ENCODE measurements at regions not wholly inside any gene's neighbourhood (a gene's known extent, or its start where the extent isn't known, plus 50 kb on each side); places are given as distances from the start of the nearest gene placed in this dataset.
A peak's percentile ranks its signal among the peaks of the same experiment; 100 is the strongest.
"Not testable (repeated sequence)": the region's sequence is repeated elsewhere in the genome, so short reads cannot be mapped to it uniquely, and the experiment has no call there.

DNA sequence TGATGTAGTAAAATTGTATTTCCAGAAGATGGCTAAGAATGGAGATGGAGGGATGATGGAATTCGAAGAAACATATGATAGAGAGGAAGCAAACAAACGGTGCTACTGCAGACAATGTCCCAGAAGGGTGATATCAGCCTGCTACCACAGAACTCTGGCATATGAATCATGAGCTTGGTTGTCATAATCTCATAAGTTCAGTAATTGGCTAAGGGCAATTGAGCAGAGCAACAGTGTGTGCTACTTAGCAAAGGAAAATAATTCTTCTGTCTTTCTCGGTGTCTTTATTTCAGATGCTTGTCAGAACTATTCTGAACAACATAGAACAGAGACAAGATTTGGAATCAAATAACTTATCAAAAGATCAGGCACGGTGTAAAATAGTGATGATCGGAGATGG is 407.3 kb downstream of the GBE1 start:
- no peak for DNase-seq

DNA sequence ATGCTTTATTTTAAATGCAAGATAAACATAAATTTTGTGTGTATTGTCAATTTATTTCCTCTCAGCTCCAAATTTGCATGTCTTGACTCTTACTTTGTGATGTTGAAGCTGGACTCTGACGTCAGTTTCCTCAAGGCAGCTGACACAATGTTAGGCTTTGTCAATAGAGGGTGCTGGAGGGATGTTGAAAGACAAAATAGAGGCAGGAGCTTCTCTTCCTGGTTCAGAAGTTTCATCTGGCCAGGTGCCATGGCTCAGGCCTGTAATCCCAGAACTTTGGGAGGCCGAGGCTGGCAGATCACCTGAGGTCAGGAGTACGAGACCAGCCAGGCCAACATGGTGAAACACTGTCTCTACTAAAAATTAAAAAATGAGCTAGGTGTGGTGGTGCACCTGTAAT is 408.6 kb downstream of the GBE1 start:
- no peak for DNase-seq

DNA sequence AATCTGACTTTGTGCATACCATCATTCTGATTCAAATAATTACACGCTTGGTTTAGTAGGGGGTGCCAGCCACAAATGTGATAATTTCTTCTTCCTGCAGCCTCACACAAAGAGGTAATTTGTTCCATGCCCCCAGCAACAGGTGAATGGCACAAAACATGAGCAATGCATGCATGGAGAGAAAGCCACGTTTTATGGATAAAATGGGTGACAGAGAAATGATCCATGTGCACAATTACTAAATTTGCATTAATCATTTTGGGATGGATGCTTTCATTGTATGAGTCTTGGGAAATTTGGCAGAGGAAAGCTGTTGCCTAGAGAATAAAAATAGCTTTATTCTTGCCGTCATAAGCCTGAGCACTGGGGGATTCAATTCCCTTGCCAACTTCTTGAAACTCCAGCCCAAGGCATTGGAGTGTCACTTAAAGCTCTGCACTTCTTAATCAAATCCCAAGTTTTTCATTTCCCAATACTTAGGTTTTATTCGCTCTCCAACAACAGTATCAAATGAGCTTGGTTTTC is 411.6 kb downstream of the GBE1 start:
- no peak for DNase-seq

DNA sequence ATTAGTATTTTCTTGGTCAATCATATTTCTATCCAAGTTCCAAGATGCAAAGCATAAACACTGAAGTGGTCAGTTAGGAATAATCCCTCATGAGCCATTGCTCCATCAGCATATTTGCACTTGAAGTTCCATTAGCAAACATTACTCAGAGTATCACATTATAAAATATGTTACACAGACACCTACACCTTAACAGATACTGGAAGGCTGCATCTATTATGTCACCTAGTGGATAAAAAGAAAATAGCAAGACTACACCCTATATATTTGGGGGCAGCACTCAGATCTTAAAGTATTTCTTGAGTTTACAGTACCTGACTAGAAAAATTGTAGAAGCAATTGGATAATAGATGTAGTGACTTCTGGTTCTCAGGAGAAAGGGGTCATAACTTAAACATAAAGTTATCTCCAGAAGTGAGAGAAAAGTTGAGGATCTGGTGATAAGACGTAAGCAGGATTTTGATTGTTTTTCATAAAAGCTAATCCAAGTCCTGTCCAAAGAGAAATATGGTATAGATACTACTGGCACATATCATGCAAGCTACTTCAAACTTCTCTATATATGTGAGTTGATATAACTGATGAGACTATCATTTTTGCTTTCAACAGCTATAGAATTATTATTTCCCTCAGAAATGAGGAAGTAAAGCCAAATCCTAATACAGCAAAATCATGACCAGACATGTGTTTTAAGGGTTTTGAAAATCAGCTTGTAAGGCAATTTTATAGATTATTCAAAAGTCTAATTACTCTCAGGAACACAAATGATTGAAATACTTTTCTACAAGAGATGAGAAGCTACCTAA is 422.2 kb downstream of the GBE1 start:
- no peak for DNase-seq

DNA sequence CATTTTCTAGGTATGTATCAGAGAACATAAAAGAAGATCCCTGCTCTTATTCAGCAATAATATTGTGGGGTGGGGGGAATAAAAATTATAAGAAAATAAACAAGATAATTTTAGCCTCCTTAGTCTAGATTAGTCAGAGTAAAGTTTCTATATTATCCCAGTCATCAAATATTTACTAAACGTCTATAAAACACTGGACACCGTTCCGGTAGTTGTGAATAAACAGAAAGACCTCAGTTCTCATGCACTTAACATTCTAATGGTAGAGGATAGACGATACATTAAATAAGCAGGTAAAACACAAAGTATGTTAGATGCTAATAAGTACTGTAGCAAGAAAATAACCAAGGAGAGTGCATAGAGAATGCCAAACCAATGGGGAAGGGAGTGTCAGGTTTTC is 425.0 kb downstream of the GBE1 start:
- no peak for DNase-seq

DNA sequence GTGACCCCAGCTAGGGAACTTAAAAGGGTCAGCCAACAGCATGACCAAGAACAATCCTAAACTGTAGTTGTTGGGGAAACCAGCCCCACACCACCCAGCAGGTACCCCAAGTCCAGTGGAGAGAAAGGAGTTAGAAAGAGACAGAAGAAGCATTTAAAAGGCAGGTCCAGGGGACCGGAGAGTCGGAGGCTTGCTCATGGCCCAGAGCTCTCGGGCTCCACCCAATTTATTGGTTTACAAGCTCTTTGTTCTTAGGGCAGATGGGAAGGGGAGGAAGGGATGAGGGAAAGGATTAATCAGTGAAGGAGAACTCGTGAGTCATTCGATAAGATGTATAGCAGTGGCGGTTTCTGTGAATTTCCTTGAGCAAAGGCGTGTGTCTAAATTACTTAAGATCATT is 431.6 kb downstream of the GBE1 start:
- DNase-seq = not testable (repeated sequence)

DNA sequence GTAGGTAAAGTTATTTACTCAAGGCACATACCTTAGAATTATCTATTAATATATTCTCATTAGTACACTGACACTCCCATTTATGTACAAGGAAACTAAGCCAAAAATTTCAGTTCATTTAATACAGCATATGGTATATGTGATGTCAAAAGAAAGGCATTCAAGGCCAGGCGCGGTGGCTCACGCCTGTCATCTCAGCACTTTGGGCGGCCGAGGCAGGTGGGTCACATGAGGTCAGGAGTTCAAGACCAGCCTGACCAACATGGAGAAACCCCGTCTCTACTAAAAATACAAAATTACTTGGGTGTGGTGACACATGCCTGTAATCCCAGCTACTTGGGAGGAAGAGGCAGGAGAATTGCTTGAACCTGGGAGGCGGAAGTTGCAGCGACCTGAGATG is 435.2 kb downstream of the GBE1 start:
- no peak for DNase-seq

DNA sequence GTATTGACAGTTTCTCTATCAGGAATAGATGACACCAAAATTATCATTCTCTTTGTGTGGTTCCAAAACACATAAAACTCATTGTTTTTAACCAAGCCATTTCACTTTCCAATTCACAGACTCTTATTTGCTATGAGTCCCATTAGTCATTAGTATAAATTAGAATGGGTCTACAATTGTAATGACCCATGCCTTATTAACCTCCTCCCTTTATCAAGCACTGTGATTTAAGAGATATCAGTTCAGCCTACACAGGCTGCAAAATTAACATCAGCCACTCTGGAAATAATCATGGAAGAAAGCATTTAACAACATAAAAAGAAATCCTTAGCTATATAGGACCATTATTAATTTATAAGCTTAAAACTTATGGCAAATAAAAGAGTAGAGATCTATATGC is 440.6 kb downstream of the GBE1 start:
- DNase-seq = no peak

DNA sequence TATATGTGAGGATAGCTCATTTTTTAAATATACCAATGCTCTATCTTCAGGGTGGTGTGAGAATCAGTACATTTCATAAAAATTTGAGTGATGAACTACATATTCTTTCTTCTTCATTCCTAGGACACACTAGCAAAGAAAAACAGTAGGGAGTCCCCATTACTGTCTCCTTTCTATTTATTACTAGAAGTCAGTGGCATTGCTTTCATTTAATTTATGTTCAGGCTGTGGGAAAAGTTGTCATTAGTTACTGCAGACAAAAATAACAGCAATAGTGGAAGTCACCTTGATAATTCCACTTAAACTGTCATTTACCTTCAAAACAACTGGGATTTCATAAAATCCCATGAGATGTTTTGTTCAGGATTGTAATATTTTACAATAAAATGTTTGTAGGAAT is 446.4 kb downstream of the GBE1 start:
- no peak for DNase-seq

DNA sequence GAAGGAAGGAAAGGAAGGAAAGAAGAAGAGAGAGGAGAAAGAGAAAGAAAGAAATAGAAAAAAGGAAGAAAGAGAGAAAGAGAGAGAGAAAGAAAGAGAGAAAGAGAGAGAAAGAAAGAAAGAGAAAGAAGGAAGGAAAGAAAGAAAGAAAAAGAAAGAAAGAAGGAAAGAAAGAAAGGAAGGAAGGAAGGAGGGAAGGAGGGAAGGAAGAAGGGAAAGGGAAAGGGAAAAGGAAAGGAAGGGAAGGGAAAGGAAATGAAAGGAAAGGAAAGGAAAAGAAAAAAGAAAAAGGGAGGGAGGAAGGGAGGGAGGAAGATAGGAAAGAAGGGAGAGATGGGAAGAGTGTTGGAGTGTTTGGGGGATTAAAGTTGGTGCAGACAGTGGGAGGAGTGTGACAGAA is 450.1 kb downstream of the GBE1 start:
- no peak for DNase-seq

DNA sequence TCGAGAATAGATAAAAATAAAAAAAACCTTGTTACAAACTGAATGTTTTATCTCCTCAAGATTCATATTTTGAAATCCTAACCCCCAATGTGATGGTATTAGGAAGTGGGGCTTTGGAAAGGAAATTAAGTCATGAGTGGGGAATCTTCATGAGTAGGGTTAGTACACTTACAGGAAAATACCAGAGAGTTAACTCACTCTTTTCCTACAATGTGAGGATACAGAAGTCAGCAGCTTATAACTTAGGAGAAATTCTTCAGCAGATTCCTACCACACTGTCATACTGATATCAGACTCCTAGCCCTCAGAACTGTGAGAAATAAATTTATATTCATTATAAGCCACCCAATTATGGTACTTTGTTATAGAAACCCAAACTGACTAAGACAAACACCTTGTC is 453.1 kb downstream of the GBE1 start:
- DNase-seq = no peak

DNA sequence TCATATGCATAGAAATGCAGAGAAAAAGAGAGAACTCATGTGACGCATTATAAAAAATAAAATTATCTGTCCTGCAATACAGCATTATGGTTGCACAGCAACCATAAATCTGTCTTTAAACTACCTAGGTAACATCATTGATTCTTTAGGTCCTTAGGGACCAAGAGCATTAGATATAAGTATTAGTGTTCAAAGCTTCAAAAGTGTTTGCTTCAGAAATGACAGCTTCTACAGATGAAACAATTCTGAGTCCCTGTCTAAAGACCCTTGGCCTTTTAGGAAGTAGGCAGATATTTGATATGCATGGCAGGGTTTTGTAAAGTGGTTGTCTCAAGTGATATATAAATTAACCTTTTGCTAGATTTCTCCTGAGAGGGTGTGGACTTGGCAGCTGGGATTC is 454.2 kb downstream of the GBE1 start:
- no peak for DNase-seq

DNA sequence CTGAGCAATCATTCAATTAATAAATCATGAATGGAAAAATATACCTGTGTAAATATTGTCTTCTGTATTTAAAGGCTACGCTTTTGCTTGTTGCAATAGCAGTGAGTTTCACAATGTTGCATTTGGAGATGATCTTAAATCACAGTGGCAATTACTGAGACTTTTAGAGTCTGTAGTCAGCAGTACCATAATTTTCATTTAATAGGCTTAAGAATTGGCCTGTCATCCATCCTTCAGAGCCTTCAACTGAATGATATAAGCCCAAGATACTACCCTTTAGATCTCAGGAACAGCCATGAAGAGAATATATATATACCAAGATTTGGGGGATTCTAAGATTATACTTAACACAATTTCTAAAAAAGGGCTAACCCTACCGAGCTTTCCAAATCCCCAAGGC is 458.1 kb downstream of the GBE1 start:
- DNase-seq = no peak

DNA sequence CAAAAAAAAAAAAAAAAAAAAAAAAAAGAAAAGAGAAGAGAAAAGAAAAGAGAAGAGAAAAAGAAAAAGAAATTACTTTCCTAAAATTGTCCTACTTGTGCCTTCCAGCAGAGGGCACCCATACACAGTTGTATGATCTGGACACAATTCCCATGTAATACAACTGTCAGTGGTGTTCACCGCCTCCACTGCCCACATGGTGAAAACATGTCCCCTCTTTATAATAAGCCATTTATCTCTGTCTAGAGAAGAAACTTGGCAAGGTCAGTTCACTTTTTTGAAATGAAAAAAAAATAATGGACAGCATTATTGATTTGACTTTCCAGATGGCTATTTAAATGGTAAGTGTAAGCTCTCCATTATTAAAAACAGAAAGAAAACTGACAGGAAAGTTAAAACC is 459.4 kb downstream of the GBE1 start:
- peak; percentile 0 for DNase-seq

DNA sequence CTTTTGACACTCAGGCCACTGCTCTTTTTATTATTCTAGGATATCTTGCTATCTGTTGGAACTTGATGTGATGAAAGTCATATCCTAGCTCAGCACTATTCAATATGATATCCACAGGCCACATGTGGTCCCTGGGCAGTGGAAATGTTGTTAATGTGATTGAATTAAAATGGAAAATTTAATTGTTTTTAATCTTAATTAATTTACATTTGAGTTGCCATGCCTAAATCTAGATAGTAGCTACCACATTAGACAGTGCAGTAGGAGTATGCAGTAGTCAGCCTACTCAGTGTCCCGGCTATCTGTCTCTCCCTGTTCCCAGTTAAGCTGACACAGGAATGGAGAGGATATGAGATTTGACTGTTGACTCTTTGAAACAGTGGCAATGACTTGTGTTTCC is 460.2 kb downstream of the GBE1 start:
- no peak for DNase-seq

DNA sequence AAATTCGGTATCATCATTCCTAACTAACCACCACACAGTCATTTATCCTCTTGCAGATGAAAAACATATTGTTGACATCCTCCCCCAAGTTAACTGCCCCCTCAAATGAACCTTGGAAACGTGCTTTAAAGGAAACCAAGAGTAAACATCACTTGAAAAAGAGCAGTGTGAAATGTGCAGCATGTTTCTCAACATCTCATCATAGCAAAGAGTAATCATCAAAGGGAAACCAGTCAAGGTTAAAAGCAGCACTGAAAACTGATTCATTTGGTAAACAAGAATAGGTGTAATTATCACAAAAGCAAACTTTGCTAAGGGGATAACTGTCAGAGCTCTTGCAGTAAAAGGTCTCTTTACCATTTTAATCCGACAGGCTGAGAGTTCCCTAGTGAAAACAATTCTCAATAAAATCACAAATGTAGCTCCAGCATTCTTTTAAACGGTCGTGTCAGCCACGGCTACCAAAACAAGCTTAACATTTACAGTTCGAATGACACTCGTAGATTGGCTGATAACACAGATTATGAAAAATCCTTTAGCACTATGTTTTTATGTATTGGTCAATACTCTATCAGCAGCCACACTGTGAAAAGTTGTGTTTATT is 461.0 kb downstream of the GBE1 start:
- DNase-seq = no peak

DNA sequence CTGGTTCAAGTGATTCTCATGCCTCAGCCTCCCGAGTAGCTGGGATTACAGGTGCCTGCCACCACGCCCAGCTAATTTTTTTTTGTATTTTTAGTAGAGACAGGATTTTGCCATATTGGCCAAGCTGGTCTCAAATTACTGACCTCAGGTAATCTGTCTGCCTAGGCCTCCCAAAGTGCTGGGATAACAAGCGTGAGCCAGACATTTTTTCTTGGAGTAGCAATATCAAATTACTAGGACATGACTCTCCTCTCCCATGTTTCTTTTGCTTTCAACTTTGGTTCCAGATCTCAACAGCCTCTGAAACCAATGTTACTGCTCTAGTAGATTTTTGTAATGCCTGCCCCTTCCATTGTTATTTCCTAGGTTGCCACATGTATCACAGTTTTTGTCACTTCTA is 462.0 kb downstream of the GBE1 start:
- DNase-seq = no peak

DNA sequence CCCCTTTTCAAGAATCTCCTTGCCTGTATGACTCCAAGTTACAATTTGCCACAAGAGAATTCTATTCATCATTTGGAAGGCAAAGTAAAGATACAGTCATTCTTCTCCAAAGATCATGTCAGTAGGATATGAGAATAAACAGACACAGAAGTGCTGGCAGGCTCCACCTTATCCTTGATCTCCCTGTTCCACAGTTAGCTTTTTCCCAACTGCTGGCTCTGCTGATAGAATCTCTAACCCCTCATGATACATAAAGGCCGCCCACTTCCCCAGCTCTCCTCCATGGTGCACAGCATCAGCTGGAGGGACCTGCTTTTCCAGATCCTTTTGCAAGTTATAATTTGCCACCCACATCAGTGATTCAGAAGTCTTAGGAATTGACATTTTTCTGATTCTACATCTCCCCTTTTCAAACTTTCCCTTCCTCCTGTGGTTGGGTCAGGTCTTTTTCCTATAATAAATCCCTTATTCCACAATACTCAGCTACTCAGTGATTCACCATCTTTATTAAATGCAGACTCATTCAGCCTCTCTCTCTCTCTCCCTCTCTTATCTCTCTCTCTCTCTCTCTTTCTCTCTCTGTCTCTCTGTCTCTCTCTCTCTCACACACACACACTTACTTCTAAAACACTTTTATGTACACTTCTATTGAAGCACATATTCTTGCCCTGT is 465.4 kb downstream of the GBE1 start:
- DNase-seq = no peak

DNA sequence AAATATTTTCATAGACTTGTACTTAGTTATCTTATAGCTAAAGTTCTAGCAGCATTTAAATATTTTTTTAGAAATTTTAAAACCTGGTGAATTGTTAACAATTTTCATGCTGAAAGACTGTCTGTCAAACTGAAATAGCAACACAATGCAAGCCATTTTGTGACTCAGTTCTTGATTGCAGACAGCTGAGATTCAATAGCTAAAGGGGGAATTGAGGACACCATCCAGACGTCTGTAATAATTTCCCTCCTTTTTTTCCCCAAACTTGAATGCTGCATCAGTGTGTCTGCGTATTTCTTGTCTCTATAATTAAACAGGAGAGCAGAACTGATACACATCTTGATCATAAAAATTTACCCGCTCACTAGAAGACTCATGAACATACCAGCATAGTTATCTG is 468.3 kb downstream of the GBE1 start:
- DNase-seq = no peak

DNA sequence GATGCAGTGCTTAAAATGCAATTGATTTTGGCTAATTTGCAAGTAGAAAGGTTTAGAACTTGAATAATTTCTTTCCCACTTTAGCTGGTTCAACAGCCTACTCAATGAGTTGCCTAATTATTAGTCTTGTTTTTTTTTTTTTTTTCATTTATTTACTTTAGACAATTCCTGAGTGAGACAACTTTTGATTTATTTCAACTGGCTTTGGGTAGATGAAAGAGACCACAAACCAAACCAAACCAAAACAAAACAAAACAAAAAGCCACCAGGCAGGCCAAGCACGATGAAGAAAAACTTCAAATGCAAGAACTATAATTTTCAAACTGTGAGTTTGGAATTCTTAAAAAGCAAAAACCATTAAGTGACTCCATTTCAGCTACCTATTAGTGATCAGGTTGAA is 469.9 kb downstream of the GBE1 start:
- no peak for DNase-seq

DNA sequence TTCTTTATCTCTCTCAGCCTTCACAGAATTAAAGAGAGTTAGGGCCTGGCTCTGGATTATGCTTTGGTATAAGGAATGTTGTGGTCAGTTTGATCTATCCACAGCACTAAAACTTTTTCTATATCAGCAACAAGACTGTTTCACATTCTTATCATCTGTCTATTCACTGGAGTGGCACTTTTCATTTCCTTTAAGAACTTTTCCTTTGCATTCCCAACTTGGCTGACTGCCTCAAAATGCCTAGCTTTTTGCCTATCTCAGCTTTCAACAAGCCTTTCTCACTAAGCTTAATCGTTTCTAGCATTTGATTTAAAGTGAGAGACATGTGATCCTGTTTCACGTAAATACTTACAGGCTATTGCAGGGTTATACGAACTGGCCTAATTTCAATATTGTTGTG is 471.8 kb downstream of the GBE1 start:
- DNase-seq = no peak

DNA sequence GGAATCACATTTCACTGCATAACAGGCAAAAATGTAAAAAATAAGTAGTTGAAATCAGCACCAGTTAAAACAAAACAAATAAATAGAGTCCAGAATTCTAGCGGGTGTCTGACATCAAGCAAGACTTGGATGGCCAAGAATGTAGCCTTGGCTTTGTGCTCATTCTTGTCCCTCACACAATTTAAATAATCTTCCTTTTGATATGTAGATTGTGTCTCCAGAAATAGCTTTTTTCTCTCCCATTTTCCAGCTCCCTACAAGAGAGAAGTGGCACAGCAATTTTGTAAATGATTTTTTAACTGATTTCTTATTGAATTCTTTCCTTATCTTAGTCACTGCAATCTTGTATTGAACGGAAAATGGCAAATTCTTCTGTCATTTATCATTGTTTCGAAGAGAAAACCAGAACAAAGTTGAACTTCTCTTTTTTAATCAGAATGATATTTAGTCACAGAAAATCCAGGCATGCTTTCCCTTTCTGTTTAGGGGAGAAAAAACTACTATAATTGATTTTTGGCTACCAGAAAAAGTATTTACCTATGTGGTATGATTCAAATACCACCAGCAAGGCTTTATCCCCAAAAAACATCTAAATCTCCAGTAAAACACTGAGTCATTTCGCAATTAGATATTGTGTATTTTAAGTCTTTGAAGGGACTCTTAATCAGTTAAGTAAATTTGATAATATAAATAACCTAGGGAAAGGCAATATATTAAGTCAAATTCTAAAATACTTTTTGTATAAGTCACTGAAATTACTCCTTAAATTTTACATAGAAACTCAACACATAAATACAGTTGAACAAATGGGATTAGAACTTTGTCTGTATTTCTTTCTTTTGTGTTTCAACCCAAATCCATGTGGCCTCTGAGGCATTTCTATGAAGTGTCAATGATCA is 481.7 kb downstream of the GBE1 start:
- DNase-seq = no peak

DNA sequence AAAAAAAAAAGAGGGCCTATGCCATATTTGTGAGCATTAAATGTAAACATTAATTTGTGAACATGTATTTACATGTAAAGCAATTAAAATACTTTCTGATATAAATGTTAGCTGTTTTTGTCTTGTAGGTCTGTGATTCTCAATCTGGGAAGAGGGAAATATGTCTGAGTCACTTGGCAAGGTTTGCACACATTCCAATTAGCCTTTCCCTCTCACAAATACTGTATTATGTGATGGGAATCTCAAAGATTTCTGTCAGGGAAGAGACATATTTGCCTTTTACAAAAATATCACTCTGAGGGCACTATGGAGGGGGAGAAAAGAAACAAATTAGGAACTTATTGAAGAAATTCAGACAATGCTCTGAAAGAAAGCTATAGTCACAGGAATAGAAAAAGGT is 483.6 kb downstream of the GBE1 start:
- no peak for DNase-seq

Measured in DMS79 treated with DMSO at 0.1 percent for 48 hours (cell line).